AG09319 (cell line): ENCODE measurements at regions not wholly inside any gene's neighbourhood (a gene's known extent, or its start where the extent isn't known, plus 50 kb on each side); places are given as distances from the start of the nearest gene placed in this dataset.
"Not testable (repeated sequence)": the region's sequence is repeated elsewhere in the genome, so short reads cannot be mapped to it uniquely, and the experiment has no call there.

Experiments used
- DNase-seq: peaks from one replicate; pipeline ENCODE4 v3.0.0-alpha.2; 2010; ENCODE audit warnings: low read depth; ENCODE audit errors: extremely low read depth
- CTCF ChIP-seq: IDR thresholded peaks from 2 replicates; pipeline ENCODE4 v1.5.1; 2011; ENCODE audit warnings: low read depth, mild to moderate bottlenecking, inconsistent platforms, low read length, moderate library complexity

GRCh38 chr12:63007726-63008125 lies 72.8 kb upstream of the PPM1H start:
- no peak for TF ChIP-seq CTCF
- no peak for DNase-seq

- DNase-seq, result no peak
- no peak for TF ChIP-seq CTCF
Observed at GRCh38 chr12:63006536-63006935, 71.6 kb upstream of the PPM1H start.

GRCh38 chr12:63005382-63005781 lies 70.4 kb upstream of the PPM1H start:
- no peak for DNase-seq
- no peak for TF ChIP-seq CTCF

GRCh38 chr12:63003223-63003819 lies 68.4 kb upstream of the PPM1H start:
- no peak for DNase-seq
- no peak for TF ChIP-seq CTCF

- DNase-seq, result not testable (repeated sequence)
Observed at GRCh38 chr12:63002059-63002458, 67.1 kb upstream of the PPM1H start.

GRCh38 chr12:62998454-62998853 lies 63.5 kb upstream of the PPM1H start:
- TF ChIP-seq CTCF, result no peak
- no peak for DNase-seq

GRCh38 chr12:62995097-62995496 lies 60.1 kb upstream of the PPM1H start:
- no peak for TF ChIP-seq CTCF
- no peak for DNase-seq

- no peak for DNase-seq
- TF ChIP-seq CTCF, result no peak
Observed at GRCh38 chr12:62986844-62987243, 51.9 kb upstream of the PPM1H start.
